SW480 (cell line): ENCODE measurements at regions not wholly inside any gene's neighbourhood (a gene's known extent, or its start where the extent isn't known, plus 50 kb on each side); places are given as distances from the start of the nearest gene placed in this dataset.
A peak's percentile ranks its signal among the peaks of the same experiment; 100 is the strongest.

ENCODE experiments used
- DNase-seq: peaks from one replicate; pipeline ENCODE4 v3.0.0-alpha.2; 2016; ENCODE audit warnings: low spot score

GRCh38 chr18:25724121-25724520 lies 366.3 kb downstream of the SS18 start:
- DNase-seq, result no peak

GRCh38 chr18:25713103-25713502 lies 361.1 kb upstream of the ZNF521 start:
- no peak for DNase-seq

GRCh38 chr18:25710981-25711380 lies 359.0 kb upstream of the ZNF521 start:
- no peak for DNase-seq

- no peak for DNase-seq
Observed at GRCh38 chr18:25705650-25706049, 353.7 kb upstream of the ZNF521 start.

- DNase-seq, result no peak
Observed at GRCh38 chr18:25704494-25704893, 352.5 kb upstream of the ZNF521 start.

- no peak for DNase-seq
Observed at GRCh38 chr18:25704071-25704470, 352.1 kb upstream of the ZNF521 start.

- no peak for DNase-seq
Observed at GRCh38 chr18:25701821-25702220, 349.9 kb upstream of the ZNF521 start.

- DNase-seq, result no peak
Observed at GRCh38 chr18:25686960-25687500, 335.1 kb upstream of the ZNF521 start.

- no peak for DNase-seq
Observed at GRCh38 chr18:25685088-25685487, 333.1 kb upstream of the ZNF521 start.

GRCh38 chr18:25679491-25679890 lies 327.5 kb upstream of the ZNF521 start:
- no peak for DNase-seq

GRCh38 chr18:25678221-25678620 lies 326.3 kb upstream of the ZNF521 start:
- DNase-seq, result peak; percentile 63

GRCh38 chr18:25675123-25675850 lies 323.3 kb upstream of the ZNF521 start:
- DNase-seq, result no peak

- no peak for DNase-seq
Observed at GRCh38 chr18:25674183-25674582, 322.2 kb upstream of the ZNF521 start.

- no peak for DNase-seq
Observed at GRCh38 chr18:25672490-25672889, 320.5 kb upstream of the ZNF521 start.

GRCh38 chr18:25669741-25670140 lies 317.8 kb upstream of the ZNF521 start:
- no peak for DNase-seq

GRCh38 chr18:25662272-25662671 lies 310.3 kb upstream of the ZNF521 start:
- no peak for DNase-seq

GRCh38 chr18:25661831-25662230 lies 309.9 kb upstream of the ZNF521 start:
- DNase-seq, result no peak

GRCh38 chr18:25659541-25659940 lies 307.6 kb upstream of the ZNF521 start:
- DNase-seq, result no peak

GRCh38 chr18:25658476-25658875 lies 306.5 kb upstream of the ZNF521 start:
- DNase-seq, result no peak

GRCh38 chr18:25651553-25651952 lies 299.6 kb upstream of the ZNF521 start:
- DNase-seq, result no peak

GRCh38 chr18:25650201-25650941 lies 298.4 kb upstream of the ZNF521 start:
- peak; percentile 74 for DNase-seq

- no peak for DNase-seq
Observed at GRCh38 chr18:25648716-25649260, 296.8 kb upstream of the ZNF521 start.

- no peak for DNase-seq
Observed at GRCh38 chr18:25647404-25647803, 295.4 kb upstream of the ZNF521 start.
